ENCODE measurements at regions not wholly inside any gene's neighbourhood (a gene's known extent, or its start where the extent isn't known, plus 50 kb on each side); places are given as distances from the start of the nearest gene placed in this dataset.

DNA sequence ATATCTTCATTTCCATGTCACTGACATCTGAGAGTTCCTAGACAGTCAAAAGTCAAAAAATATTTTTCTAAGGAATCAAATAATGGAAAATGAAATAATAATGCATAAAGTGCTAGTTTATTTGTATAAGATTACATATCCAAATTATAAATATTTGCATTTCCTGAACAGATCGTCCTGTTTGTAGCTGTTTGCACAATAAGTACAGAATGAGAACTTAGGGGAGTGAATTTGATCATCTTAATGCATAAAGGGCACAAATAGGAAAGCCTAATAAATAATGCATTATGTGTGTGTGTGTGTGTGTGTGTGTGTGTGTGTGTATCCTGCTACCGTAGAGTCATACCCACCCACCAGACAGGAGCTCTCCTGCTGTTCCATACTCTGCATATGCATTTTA is 521.0 kb upstream of the EPHA7 start:
- Histone ChIP-seq H3K4me3 (no peak overlapping the region), H3K9ac (no peak overlapping the region), H4K20me1 (no peaks in the 10 kb centered on the region), H3K4me1 (no peaks in the 10 kb centered on the region), H3K4me2 (no peak overlapping the region), H3K27me3 (no peaks in the 10 kb centered on the region), H3K36me3 (no peaks in the 10 kb centered on the region), H3K9me3 (replicated peaks in 1 of 11) (no peaks in the 10 kb centered on the region), H3K27ac (no peak overlapping the region)
- no peak for TF ChIP-seq Cebpa-rat (IDR thresholded peaks at IDR 0.05)

- no peaks in the 10 kb centered on the region for H4K20me1 ChIP-seq
- no peak overlapping the region for H3K4me3 ChIP-seq
- H3K27me3 ChIP-seq = no peaks in the 10 kb centered on the region
- H3K36me3 ChIP-seq = no peaks in the 10 kb centered on the region
- no peak overlapping the region for H3K9ac ChIP-seq
- no peaks in the 10 kb centered on the region for H3K4me1 ChIP-seq
- H3K4me2 ChIP-seq = no peak overlapping the region
- no peaks in the 10 kb centered on the region for H3K9me3 ChIP-seq (replicated peaks in 1 of 11)
- H3K27ac ChIP-seq = no peak overlapping the region
- TF ChIP-seq Cebpa-rat (IDR thresholded peaks at IDR 0.05) = no peak
Observed at GRCh38 chr6:93932175-93932574, 512.8 kb upstream of the EPHA7 start.

DNA sequence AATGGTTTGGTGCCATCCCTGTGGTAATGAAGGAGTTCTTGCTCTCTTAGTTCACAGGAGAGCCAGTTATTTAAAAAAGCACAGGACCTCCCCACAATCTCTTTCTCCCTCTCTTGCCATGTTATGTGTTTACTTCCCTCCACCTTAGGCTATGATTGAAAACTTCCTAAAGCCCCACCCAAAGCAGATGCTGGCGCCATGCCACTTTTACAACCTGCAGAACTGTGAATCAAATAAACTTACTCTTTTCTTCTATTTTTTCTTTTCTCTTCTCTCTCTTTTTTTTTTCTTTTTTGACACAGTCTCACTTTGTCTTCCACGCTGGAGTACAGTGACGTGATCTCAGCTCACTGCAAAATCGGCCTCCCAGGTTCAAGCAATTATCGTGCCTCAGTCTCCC is 508.4 kb upstream of the EPHA7 start:
- Histone ChIP-seq H4K20me1 (no peaks in the 10 kb centered on the region), H3K9ac (no peak overlapping the region), H3K27ac (no peak overlapping the region), H3K4me2 (no peak overlapping the region), H3K36me3 (no peaks in the 10 kb centered on the region), H3K4me1 (no peaks in the 10 kb centered on the region), H3K27me3 (no peaks in the 10 kb centered on the region), H3K9me3 (replicated peaks in 1 of 11) (no peaks in the 10 kb centered on the region), H3K4me3 (no peak overlapping the region)
- TF ChIP-seq Cebpa-rat (IDR thresholded peaks at IDR 0.05) = no peak

GRCh38 chr6:93919365-93919764 is 500.0 kb upstream of the EPHA7 start:
- H3K4me2 ChIP-seq = no peak overlapping the region
- no peak overlapping the region for H3K4me3 ChIP-seq

DNA sequence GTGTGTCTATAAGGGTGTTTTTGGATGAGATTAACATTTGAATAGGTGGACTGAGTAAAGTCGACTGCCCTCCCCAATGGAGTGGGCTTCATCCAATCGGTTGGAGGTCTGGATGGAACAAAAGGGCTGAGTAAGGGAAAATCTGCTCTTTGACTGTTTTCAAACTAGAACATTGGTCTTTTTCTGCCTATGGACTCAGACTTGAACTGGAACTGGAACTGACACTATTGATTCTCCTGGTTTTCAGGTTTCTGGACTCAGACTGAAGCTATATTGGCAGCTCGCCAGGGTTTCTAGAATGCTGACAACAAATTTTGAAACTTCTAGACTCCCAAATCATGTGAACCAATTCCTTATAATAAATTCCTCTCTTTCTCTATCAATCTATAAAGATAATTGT is 498.9 kb upstream of the EPHA7 start:
- no peak overlapping the region for H3K4me2 ChIP-seq

More at GRCh38 chr6:93919365-93919764, 500.0 kb upstream of the EPHA7 start:
- H3K36me3 ChIP-seq = no peaks in the 10 kb centered on the region
- no peaks in the 10 kb centered on the region for H3K9me3 ChIP-seq (replicated peaks in 1 of 11)
- no peaks in the 10 kb centered on the region for H4K20me1 ChIP-seq
- no peak for TF ChIP-seq Cebpa-rat (IDR thresholded peaks at IDR 0.05)
- H3K4me1 ChIP-seq = peaks cover 0 to 22% (median 0%) of the 10 kb centered on the region in 10 experiments; a peak in 4 of 20 replicates
- no peak overlapping the region for H3K27ac ChIP-seq
- no peaks in the 10 kb centered on the region for H3K27me3 ChIP-seq
- no peak overlapping the region for H3K9ac ChIP-seq

DNA sequence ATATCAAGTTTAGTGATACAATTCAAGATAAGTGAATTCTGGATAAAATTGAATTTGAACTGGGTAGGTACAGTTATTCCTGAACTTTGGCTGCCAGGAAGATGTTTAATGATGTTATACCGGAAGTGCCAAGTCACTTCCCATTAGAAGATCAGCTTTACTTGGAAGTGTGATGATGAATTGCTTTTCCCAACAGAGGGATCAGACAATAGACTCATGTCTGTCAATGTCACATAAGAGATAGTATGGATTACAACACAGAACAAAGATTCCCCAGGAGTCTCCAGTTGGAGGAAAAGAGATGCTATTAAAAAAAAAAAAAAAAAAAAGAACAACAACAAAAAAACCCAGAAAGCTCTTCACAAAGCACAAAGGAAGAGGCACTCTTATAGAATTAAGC is 497.9 kb upstream of the EPHA7 start:
- TF ChIP-seq Cebpa-rat (IDR thresholded peaks at IDR 0.05) = no peak
- H3K9me3 ChIP-seq (replicated peaks in 1 of 11) = no peaks in the 10 kb centered on the region
- H3K36me3 ChIP-seq = no peaks in the 10 kb centered on the region
- H3K27ac ChIP-seq = no peak overlapping the region
- H4K20me1 ChIP-seq = no peaks in the 10 kb centered on the region
- no peaks in the 10 kb centered on the region for H3K27me3 ChIP-seq
- H3K4me1 ChIP-seq = peaks cover 0 to 22% (median 0%) of the 10 kb centered on the region in 10 experiments; a peak in 4 of 20 replicates
- H3K9ac ChIP-seq = no peak overlapping the region
- H3K4me2 ChIP-seq = no peak overlapping the region
- H3K4me3 ChIP-seq = no peak overlapping the region

More for the DNA sequence above, 498.9 kb upstream of the EPHA7 start:
- H3K4me1 ChIP-seq = peaks cover 0 to 22% (median 0%) of the 10 kb centered on the region in 10 experiments; a peak in 4 of 20 replicates
- no peak overlapping the region for H3K9ac ChIP-seq
- H3K9me3 ChIP-seq (replicated peaks in 1 of 11) = no peaks in the 10 kb centered on the region
- H3K36me3 ChIP-seq = no peaks in the 10 kb centered on the region
- H3K4me3 ChIP-seq = no peak overlapping the region
- H3K27me3 ChIP-seq = no peaks in the 10 kb centered on the region
- no peak for TF ChIP-seq Cebpa-rat (IDR thresholded peaks at IDR 0.05)
- H4K20me1 ChIP-seq = no peaks in the 10 kb centered on the region
- no peak overlapping the region for H3K27ac ChIP-seq

GRCh38 chr6:93916716-93917115 is 497.4 kb upstream of the EPHA7 start:
- Histone ChIP-seq H4K20me1 (no peaks in the 10 kb centered on the region), H3K9ac (no peak overlapping the region), H3K4me3 (no peak overlapping the region), H3K4me2 (peak overlapping the region in 1 of 11 experiments; percentile 7; a peak in 1 of 22 replicates), H3K9me3 (replicated peaks in 1 of 11) (no peaks in the 10 kb centered on the region), H3K4me1 (peaks cover 0 to 22% (median 0%) of the 10 kb centered on the region in 10 experiments; a peak in 4 of 20 replicates), H3K27ac (no peak overlapping the region), H3K36me3 (no peaks in the 10 kb centered on the region), H3K27me3 (no peaks in the 10 kb centered on the region)
- TF ChIP-seq Cebpa-rat (IDR thresholded peaks at IDR 0.05) = no peak

DNA sequence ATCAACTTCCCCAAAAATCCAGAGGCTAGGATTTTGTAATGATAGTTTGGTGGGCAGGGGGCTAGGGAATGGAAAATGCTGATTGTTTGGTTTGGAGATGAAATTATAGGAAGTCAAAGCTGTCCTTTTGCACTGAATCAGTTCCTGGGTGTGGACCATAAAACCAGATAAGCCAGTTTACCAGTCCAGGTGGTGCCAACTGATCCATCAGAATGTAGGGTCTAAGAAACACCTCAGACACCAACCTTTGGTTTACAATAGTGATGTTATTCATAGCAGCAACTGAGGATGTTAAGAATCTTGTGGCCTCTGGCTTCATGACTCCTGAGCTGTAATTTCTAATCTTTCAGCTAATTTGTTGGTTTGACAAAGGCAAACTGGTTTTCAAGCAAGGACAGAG is 496.6 kb upstream of the EPHA7 start:
- no peak for TF ChIP-seq Cebpa-rat (IDR thresholded peaks at IDR 0.05)
- Histone ChIP-seq H3K36me3 (no peaks in the 10 kb centered on the region), H3K4me1 (peaks cover 0 to 22% (median 0%) of the 10 kb centered on the region in 10 experiments; a peak in 4 of 20 replicates)

DNA sequence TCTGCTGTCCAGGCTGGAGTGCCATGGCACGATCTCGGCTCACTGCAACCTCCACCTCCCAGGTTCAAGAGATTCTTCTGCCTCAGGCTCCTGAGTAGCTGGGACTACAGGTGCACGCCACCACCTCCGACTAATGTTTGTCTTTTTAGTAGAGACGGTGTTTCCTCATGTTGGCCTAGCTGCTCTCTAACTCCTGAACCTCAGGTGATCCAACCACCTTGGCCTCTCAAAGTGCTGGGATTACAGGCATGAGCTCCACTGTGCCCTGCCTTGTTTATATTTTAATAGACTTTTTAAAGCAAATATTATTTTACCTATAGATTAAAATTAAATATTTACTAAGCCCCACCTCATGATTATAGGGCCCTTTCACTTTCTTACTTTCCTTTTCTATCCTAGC is 483.2 kb upstream of the EPHA7 start:
- H3K4me2 ChIP-seq = no peak overlapping the region
- no peaks in the 10 kb centered on the region for H3K27me3 ChIP-seq
- TF ChIP-seq Cebpa-rat (IDR thresholded peaks at IDR 0.05) = no peak
- H3K9me3 ChIP-seq (replicated peaks in 1 of 11) = 0 out of 22 replicates have a peak, but pooled peaks cover 0 to 5% (median 0%) of the 10 kb centered on the region in 11 experiments
- H3K9ac ChIP-seq = no peak overlapping the region
- no peak overlapping the region for H3K27ac ChIP-seq
- H3K4me1 ChIP-seq = no peaks in the 10 kb centered on the region
- no peak overlapping the region for H3K4me3 ChIP-seq
- H3K36me3 ChIP-seq = no peaks in the 10 kb centered on the region
- no peaks in the 10 kb centered on the region for H4K20me1 ChIP-seq

More for the DNA sequence above, 496.6 kb upstream of the EPHA7 start:
- Histone ChIP-seq H3K27me3 (no peaks in the 10 kb centered on the region), H3K9me3 (replicated peaks in 1 of 11) (no peaks in the 10 kb centered on the region), H3K4me3 (no peak overlapping the region), H3K27ac (no peak overlapping the region), H4K20me1 (no peaks in the 10 kb centered on the region), H3K4me2 (peak overlapping the region in 3 of 11 experiments; percentile 0 to 8 (median 8); a peak in 1 of 22 replicates), H3K9ac (no peak overlapping the region)

GRCh38 chr6:93900142-93900541 is 480.8 kb upstream of the EPHA7 start:
- no peak overlapping the region for H3K4me3 ChIP-seq
- H3K9ac ChIP-seq = no peak overlapping the region
- no peak for TF ChIP-seq Cebpa-rat (IDR thresholded peaks at IDR 0.05)
- no peaks in the 10 kb centered on the region for H3K27me3 ChIP-seq
- no peak overlapping the region for H3K27ac ChIP-seq
- no peaks in the 10 kb centered on the region; a peak in 1 of 20 replicates for H3K4me1 ChIP-seq
- no peak overlapping the region for H3K4me2 ChIP-seq
- no peaks in the 10 kb centered on the region for H4K20me1 ChIP-seq
- H3K9me3 ChIP-seq (replicated peaks in 1 of 11) = 0 out of 22 replicates have a peak, but pooled peaks cover 0 to 2% (median 0%) of the 10 kb centered on the region in 11 experiments
- no peaks in the 10 kb centered on the region for H3K36me3 ChIP-seq
